Lower leg skin (tissue), 3 donors: ENCODE measurements at regions not wholly inside any gene's neighbourhood (a gene's known extent, or its start where the extent isn't known, plus 50 kb on each side); places are given as distances from the start of the nearest gene placed in this dataset.

ENCODE experiments used
- CTCF ChIP-seq, 3 donors: fragments of 450-650 bp; IDR thresholded peaks; one replicate each; pipeline ENCODE4 v1.5.1; 2016; ENCODE audit warnings: antibody characterized with exemption in 3 of 3, mild to moderate bottlenecking in 3 of 3, moderate library complexity in 2 of 3
- POLR2A ChIP-seq, 2 donors: fragments of 450-650 bp; IDR thresholded peaks; one replicate each; pipeline ENCODE4 v1.6.1; 2016 to 2017; ENCODE audit warnings: antibody characterized with exemption in 2 of 2, mild to moderate bottlenecking in 1 of 2, moderate library complexity in 1 of 2

- TF ChIP-seq CTCF (IDR thresholded peaks at IDR 0.05) = no peak
- no peak for TF ChIP-seq POLR2A (IDR thresholded peaks at IDR 0.05)
These were observed 265.9 kb upstream of the MKLN1 start for GRCh38 chr7:131061818-131062217.
